Hepatocyte (in vitro differentiated cells): ENCODE measurements at regions not wholly inside any gene's neighbourhood (a gene's known extent, or its start where the extent isn't known, plus 50 kb on each side); places are given as distances from the start of the nearest gene placed in this dataset.

Source experiments
- DNase-seq: peaks from one replicate; pipeline ENCODE4 v3.0.0-alpha.2; 2016; ENCODE audit warnings: low spot score
- H2AFZ ChIP-seq: fragments of 200-600 bp; sonication (generic); 2 replicates; pipeline ENCODE4 v1.6.0; 2016; ENCODE audit warnings: antibody characterized with exemption, mild to moderate bottlenecking
- H3K27ac ChIP-seq: fragments of 200-600 bp; sonication (generic); 2 replicates; pipeline ENCODE4 v1.5.1; 2016; ENCODE audit warnings: mild to moderate bottlenecking
- H3K27me3 ChIP-seq: fragments of 200-600 bp; sonication (generic); 2 replicates; pipeline ENCODE4 v1.6.1; 2016
- H3K36me3 ChIP-seq: fragments of 200-600 bp; sonication (generic); replicated peaks from 2 replicates; pipeline ENCODE4 v1.5.1; 2016; ENCODE audit warnings: low read depth; ENCODE audit not compliant: insufficient read depth
- H3K4me1 ChIP-seq: fragments of 200-600 bp; sonication (generic); 2 replicates; pipeline ENCODE4 v1.5.1; 2016; ENCODE audit warnings: mild to moderate bottlenecking, moderate library complexity; ENCODE audit not compliant: insufficient read depth
- H3K4me2 ChIP-seq: fragments of 200-600 bp; sonication (generic); 2 replicates; pipeline ENCODE4 v1.6.0; 2016
- H3K4me3 ChIP-seq: fragments of 200-600 bp; sonication (generic); 2 replicates; pipeline ENCODE4 v1.5.1; 2016; ENCODE audit warnings: mild to moderate bottlenecking
- H3K79me2 ChIP-seq: fragments of 200-600 bp; sonication (generic); 2 replicates; pipeline ENCODE4 v1.6.0; 2017; ENCODE audit warnings: mild to moderate bottlenecking
- H3K9me2 ChIP-seq: fragments of 200-600 bp; sonication (generic); replicated peaks from 2 replicates; pipeline ENCODE4 v1.6.0; 2017; ENCODE audit warnings: mild to moderate bottlenecking; ENCODE audit not compliant: insufficient read depth
- H3K9me3 ChIP-seq: fragments of 200-600 bp; sonication (generic); 2 replicates; pipeline ENCODE4 v1.5.1; 2016; ENCODE audit warnings: low read depth, mild to moderate bottlenecking
- H4K20me1 ChIP-seq: fragments of 200-600 bp; sonication (generic); 2 replicates; pipeline ENCODE4 v1.6.0; 2016; ENCODE audit warnings: mild to moderate bottlenecking; ENCODE audit not compliant: insufficient read depth, poor library complexity, severe bottlenecking
- EZH2 ChIP-seq: fragments of 200-600 bp; sonication (generic); IDR thresholded peaks from 2 replicates; pipeline ENCODE4 v1.6.1; 2016; ENCODE audit warnings: antibody characterized with exemption, mild to moderate bottlenecking, borderline replicate concordance
- EZH2phosphoT487 ChIP-seq: fragments of 200-600 bp; sonication (generic); IDR thresholded peaks from one replicate; pipeline ENCODE4 v1.6.1; 2018; ENCODE audit warnings: antibody characterized with exemption, mild to moderate bottlenecking, low read depth, moderate library complexity; ENCODE audit not compliant: unreplicated experiment, severe bottlenecking
- WGBS: methylation state at CpG from one replicate; pipeline ENCODE4 v1.1.6; 2016; ENCODE audit warnings: low lambda C conversion rate; ENCODE audit errors: missing lambda C conversion rate; 5-methylcytosine and 5-hydroxymethylcytosine counted together
- TF ChIP-seq, protein P1 (sequence below): fragments of 200-600 bp; sonication (generic); IDR thresholded peaks from 2 replicates; pipeline ENCODE4 v1.5.1; 2016; ENCODE audit warnings: antibody characterized with exemption, mild to moderate bottlenecking; ENCODE audit not compliant: poor library complexity

DNA sequence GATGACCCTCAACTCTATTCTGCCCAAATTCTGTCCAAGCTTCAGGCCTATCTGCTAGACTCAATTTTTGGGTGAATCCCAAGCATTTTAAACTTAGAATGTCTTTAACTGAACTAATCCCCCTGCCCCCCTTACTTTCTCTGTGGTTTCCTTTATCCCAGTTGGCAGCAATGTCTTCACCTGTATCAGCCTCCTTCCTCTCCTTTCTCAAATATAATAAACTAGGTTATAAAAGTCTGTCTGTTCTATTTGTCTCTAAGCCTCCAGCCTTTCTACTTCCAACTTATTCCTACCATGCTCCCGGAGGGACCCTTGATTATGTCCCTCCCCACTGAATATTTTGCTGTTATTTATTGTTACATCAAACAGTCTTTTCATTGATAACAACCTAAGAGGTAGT, 375.5 kb upstream of the TRIB2 start:
- no peaks in the 10 kb centered on the region for H3K9me2 ChIP-seq
- no peaks in the 10 kb centered on the region for H3K79me2 ChIP-seq
- DNase-seq: no peak
- H3K36me3 ChIP-seq: no peaks in the 10 kb centered on the region
- WGBS: 84% methylated on average over 1 of the region's 1 CpG
- H3K27ac ChIP-seq: peak overlapping the region; percentile 43
- H3K9me3 ChIP-seq: no peaks in the 10 kb centered on the region
- TF ChIP-seq EZH2 (no peak), EZH2phosphoT487 (no peak)
- TF ChIP-seq, protein P1, sequence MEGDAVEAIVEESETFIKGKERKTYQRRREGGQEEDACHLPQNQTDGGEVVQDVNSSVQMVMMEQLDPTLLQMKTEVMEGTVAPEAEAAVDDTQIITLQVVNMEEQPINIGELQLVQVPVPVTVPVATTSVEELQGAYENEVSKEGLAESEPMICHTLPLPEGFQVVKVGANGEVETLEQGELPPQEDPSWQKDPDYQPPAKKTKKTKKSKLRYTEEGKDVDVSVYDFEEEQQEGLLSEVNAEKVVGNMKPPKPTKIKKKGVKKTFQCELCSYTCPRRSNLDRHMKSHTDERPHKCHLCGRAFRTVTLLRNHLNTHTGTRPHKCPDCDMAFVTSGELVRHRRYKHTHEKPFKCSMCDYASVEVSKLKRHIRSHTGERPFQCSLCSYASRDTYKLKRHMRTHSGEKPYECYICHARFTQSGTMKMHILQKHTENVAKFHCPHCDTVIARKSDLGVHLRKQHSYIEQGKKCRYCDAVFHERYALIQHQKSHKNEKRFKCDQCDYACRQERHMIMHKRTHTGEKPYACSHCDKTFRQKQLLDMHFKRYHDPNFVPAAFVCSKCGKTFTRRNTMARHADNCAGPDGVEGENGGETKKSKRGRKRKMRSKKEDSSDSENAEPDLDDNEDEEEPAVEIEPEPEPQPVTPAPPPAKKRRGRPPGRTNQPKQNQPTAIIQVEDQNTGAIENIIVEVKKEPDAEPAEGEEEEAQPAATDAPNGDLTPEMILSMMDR: no peak
- H2AFZ ChIP-seq: no peak overlapping the region
- H3K4me3 ChIP-seq: no peak overlapping the region
- H4K20me1 ChIP-seq: no peaks in the 10 kb centered on the region
- H3K4me1 ChIP-seq: no peaks in the 10 kb centered on the region
- H3K27me3 ChIP-seq: no peaks in the 10 kb centered on the region
- H3K4me2 ChIP-seq: no peak overlapping the region

GRCh38 chr2:12341920-12342319, 374.8 kb upstream of the TRIB2 start:
- H3K4me1 ChIP-seq: no peaks in the 10 kb centered on the region
- H3K9me3 ChIP-seq: no peaks in the 10 kb centered on the region
- no peaks in the 10 kb centered on the region for H4K20me1 ChIP-seq
- no peaks in the 10 kb centered on the region for H3K36me3 ChIP-seq
- H3K27ac ChIP-seq: peak overlapping the region; percentile 31
- 88% methylated on average over 3 of the region's 3 CpGs for WGBS
- TF ChIP-seq EZH2: no peak
- H3K79me2 ChIP-seq: no peaks in the 10 kb centered on the region
- no peaks in the 10 kb centered on the region for H3K9me2 ChIP-seq
- H3K4me2 ChIP-seq: no peak overlapping the region
- H3K27me3 ChIP-seq: no peaks in the 10 kb centered on the region
- DNase-seq: peak; percentile 14
- H2AFZ ChIP-seq: no peak overlapping the region
- H3K4me3 ChIP-seq: no peak overlapping the region

DNA sequence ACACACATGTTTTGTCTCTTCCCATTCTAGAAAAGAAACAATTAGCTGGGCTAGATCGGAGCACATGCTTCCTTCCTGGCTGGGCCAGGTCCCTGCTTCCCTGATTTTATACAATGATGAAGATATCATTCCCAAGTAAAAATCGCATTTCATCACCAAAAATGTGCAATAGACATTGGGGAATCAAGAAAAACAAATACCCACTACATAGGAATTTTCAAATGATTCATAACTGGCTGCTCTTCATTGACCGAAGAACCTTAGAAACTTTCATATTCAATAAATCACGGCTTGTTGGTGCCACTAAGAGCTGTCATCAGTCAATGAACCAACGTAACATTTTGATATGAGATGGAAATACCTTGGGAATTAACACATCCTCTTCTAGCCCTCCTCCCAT, 373.6 kb upstream of the TRIB2 start:
- no peak for DNase-seq
- no peak overlapping the region for H2AFZ ChIP-seq
- H3K9me2 ChIP-seq: no peaks in the 10 kb centered on the region
- H3K27me3 ChIP-seq: no peaks in the 10 kb centered on the region
- H3K36me3 ChIP-seq: no peaks in the 10 kb centered on the region
- H3K79me2 ChIP-seq: no peaks in the 10 kb centered on the region
- H3K4me1 ChIP-seq: no peaks in the 10 kb centered on the region
- H3K27ac ChIP-seq: no peak overlapping the region
- 97% methylated on average over 5 of the region's 5 CpGs for WGBS
- no peak overlapping the region for H3K4me3 ChIP-seq
- no peaks in the 10 kb centered on the region for H3K9me3 ChIP-seq
- TF ChIP-seq, protein P1: no peak
- no peak for TF ChIP-seq EZH2phosphoT487
- no peak overlapping the region for H3K4me2 ChIP-seq
- H4K20me1 ChIP-seq: no peaks in the 10 kb centered on the region

- H4K20me1 ChIP-seq: no peaks in the 10 kb centered on the region
- no peak overlapping the region for H3K27ac ChIP-seq
- no peaks in the 10 kb centered on the region for H3K36me3 ChIP-seq
- H3K4me3 ChIP-seq: no peak overlapping the region
- H3K79me2 ChIP-seq: no peaks in the 10 kb centered on the region
- TF ChIP-seq EZH2phosphoT487 (no peak), EZH2 (no peak)
- TF ChIP-seq, protein P1: no peak
- H3K4me1 ChIP-seq: no peaks in the 10 kb centered on the region
- H3K4me2 ChIP-seq: no peak overlapping the region
- no peak overlapping the region for H2AFZ ChIP-seq
- no peak for DNase-seq
- H3K9me3 ChIP-seq: no peaks in the 10 kb centered on the region
- H3K9me2 ChIP-seq: no peaks in the 10 kb centered on the region
- WGBS: 76% methylated on average over 4 of the region's 4 CpGs
- no peaks in the 10 kb centered on the region for H3K27me3 ChIP-seq
Measured at GRCh38 chr2:12347066-12347493, 369.7 kb upstream of the TRIB2 start.
